GM12878 (cell line): ENCODE measurements at regions not wholly inside any gene's neighbourhood (a gene's known extent, or its start where the extent isn't known, plus 50 kb on each side); places are given as distances from the start of the nearest gene placed in this dataset.
"Not testable (repeated sequence)": the region's sequence is repeated elsewhere in the genome, so short reads cannot be mapped to it uniquely, and the experiment has no call there.

Experiments used
- ATAC-seq: fragments of 200-7000 bp; cut with Tn5 transposase; 3 replicates; pipeline ENCODE4 v1.9.1; 2020; ENCODE audit warnings: mild to moderate bottlenecking, moderate library complexity
- BruUV-seq: library from RNA; stranded (reverse); fragments of 400-500 nt; replicated peaks from 2 replicates; lab custom pipeline; 2021; lab: Mats Ljungman, UMichigan
- CTCF ChIA-PET: fragments of 300-600 bp; sonication (Branson Sonifier 250); formaldehyde crosslinking; extraction: SDS; loops from one replicate; lab custom pipeline; 2021; ENCODE audit warnings: inconsistent platforms; lab: Yijun Ruan, JAX
- POLR2A ChIA-PET: fragments of 350-600 bp; formaldehyde crosslinking; extraction: SDS; loops from one replicate; lab custom pipeline; 2021; ENCODE audit warnings: inconsistent platforms; lab: Charles Lee
- RAD21 ChIA-PET: fragments of 300-600 bp; sonication (Branson Sonifier 250); formaldehyde crosslinking; loops from one replicate; lab custom pipeline; 2023; ENCODE audit warnings: antibody characterized with exemption; ENCODE audit not compliant: unreplicated experiment; lab: Charles Lee
- SMC1A ChIA-PET: fragments of 300-600 bp; sonication (Branson Sonifier 250); formaldehyde crosslinking; loops from one replicate; lab custom pipeline; 2023; ENCODE audit not compliant: unreplicated experiment, uncharacterized antibody; lab: Charles Lee
- DNase-seq: peaks from one replicate; pipeline ENCODE4 v3.0.0-alpha.2; 2011; ENCODE audit warnings: low read depth, low spot score
- FAIRE-seq: peaks from 3 replicates; lab custom pipeline; 2011; peaks lifted over from hg19 to GRCh38; lab: Jason Lieb, UNC
- H2AFZ ChIP-seq: 2 replicates; pipeline ENCODE4 v1.6.0; 2011; ENCODE audit warnings: low read depth, low read length, control low read depth; ENCODE audit not compliant: control insufficient read depth
- H3K27ac ChIP-seq: 2 replicates; pipeline ENCODE4 v1.5.1; 2011; ENCODE audit warnings: control low read depth; ENCODE audit not compliant: control insufficient read depth, insufficient read depth
- H3K27me3 ChIP-seq, 2 experiments: replicated peaks in 1 of 2; 2 replicates each; pipeline versions ENCODE4 v1.6.0 to v1.6.1; 2011; ENCODE audit warnings: low read length in 1 of 2; ENCODE audit not compliant: control insufficient read depth in 2 of 2, insufficient read depth in 2 of 2
- H3K36me3 ChIP-seq, 2 experiments: 2 replicates each; pipeline ENCODE4 v1.5.1; 2011; ENCODE audit warnings: low read length in 1 of 2; ENCODE audit not compliant: control insufficient read depth in 2 of 2, insufficient read depth in 2 of 2
- H3K4me1 ChIP-seq: 2 replicates; pipeline ENCODE4 v1.6.1; 2011; ENCODE audit warnings: mild to moderate bottlenecking, low read length, moderate library complexity, mixed read lengths; ENCODE audit not compliant: control insufficient read depth, insufficient read depth
- H3K4me2 ChIP-seq: 2 replicates; pipeline ENCODE4 v1.6.0; 2011; ENCODE audit warnings: control low read depth; ENCODE audit not compliant: control insufficient read depth, insufficient read depth
- H3K4me3 ChIP-seq: fragments of 200-600 bp; sonication (generic); 2 replicates; pipeline ENCODE4 v1.5.1; 2016
- H3K79me2 ChIP-seq: 2 replicates; pipeline ENCODE4 v1.6.0; 2011; ENCODE audit warnings: low read length; ENCODE audit not compliant: control insufficient read depth, insufficient read depth
- H3K9ac ChIP-seq: 2 replicates; pipeline ENCODE4 v1.8.0; 2011; ENCODE audit warnings: low read length, control low read depth, mixed read lengths; ENCODE audit not compliant: control insufficient read depth, insufficient read depth
- H3K9me3 ChIP-seq: replicated peaks from 3 replicates; pipeline ENCODE4 v1.5.1; 2011; ENCODE audit warnings: mild to moderate bottlenecking, low read length; ENCODE audit not compliant: control insufficient read depth, insufficient read depth
- H4K20me1 ChIP-seq: 2 replicates; pipeline ENCODE4 v1.6.0; 2011; ENCODE audit not compliant: control insufficient read depth, insufficient read depth
- BRCA1 ChIP-seq: IDR thresholded peaks from 2 replicates; pipeline ENCODE4 v1.6.1; 2011; ENCODE audit warnings: low read depth, low read length, improper control_type of control experiment
- EGR1 ChIP-seq, 2 experiments: IDR thresholded peaks; 1 replicate in 1 of 2; 2 replicates in 1 of 2; pipeline ENCODE4 v1.6.1; 2011 to 2012; ENCODE audit warnings: low read depth in 2 of 2, low read length in 2 of 2, borderline replicate concordance in 1 of 2, mild to moderate bottlenecking in 1 of 2, moderate library complexity in 1 of 2
- ETV6 ChIP-seq, 2 experiments: fragments of 450-650 bp in 1 of 2; IDR thresholded peaks in 1 of 2; conservative IDR thresholded peaks in 1 of 2; 2 replicates each; pipeline ENCODE4 v1.6.1; 2014; ENCODE audit warnings: antibody characterized with exemption in 1 of 2, borderline replicate concordance in 1 of 2, low read depth in 1 of 2, mild to moderate bottlenecking in 1 of 2, moderate library complexity in 1 of 2
- SIX5 ChIP-seq: IDR thresholded peaks from 2 replicates; pipeline ENCODE4 v1.6.1; 2011; ENCODE audit warnings: mild to moderate bottlenecking, low read depth, low read length, moderate library complexity; ENCODE audit not compliant: severe bottlenecking
- WGBS: methylation state at CpG from one replicate; pipeline ENCODE4 v1.1.6; 2016; ENCODE audit warnings: low lambda C conversion rate; ENCODE audit not compliant: insufficient replicate concordance, insufficient coverage; ENCODE audit errors: missing lambda C conversion rate; 5-methylcytosine and 5-hydroxymethylcytosine counted together
- in situ Hi-C: fragments of 300-500 bp; cut with MboI; formaldehyde crosslinking; loops from 9 replicates; pipeline ENCODE4 v1.14.3; 2018; ENCODE audit warnings: mixed read lengths
- intact Hi-C: fragments of 100-400 bp; cut with micrococcal nuclease; formaldehyde crosslinking; loops from one replicate; pipeline ENCODE4 v1.14.2; 2022; ENCODE audit not compliant: unreplicated experiment

DNA sequence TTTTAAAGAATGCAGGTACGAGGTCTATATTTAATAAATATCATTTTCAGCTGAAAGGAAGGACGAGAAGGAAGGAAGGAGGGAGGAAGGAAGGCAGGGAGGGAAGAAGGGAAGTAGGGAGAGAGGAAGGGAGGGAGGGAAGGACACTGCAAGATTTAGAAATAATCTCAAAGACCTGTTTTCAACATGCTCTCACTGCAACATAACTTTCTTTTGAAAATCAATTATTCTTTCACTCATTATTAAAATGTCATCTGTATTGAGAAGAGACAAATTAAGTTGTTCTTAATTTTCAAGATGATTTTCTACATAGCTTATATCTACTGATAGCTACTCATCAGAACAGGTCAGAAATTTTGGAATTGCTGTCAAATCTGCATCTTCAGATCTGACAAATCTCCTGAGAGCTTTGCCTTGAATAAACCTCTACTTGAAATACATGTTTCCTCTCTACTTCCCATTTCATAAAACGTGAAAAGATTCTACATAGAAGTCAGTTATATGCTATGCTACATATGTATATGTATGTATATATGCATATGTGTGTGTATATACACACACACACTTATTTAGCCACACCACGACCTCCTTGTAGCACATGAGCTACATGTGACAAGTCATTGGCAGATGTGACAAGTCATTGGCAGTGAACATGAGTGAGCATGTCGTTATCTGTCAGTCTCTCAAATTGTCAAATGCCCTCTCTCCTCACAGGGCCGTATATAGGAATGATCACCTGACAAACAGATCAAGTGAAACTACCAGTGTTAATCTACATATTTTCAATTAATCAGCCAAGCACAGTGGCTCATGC, 241.6 kb downstream of the LY86 start:
- intact Hi-C loops, result no loop called here
- H3K36me3 ChIP-seq, result no peaks in the 10 kb centered on the region
- no peak overlapping the region for H2AFZ ChIP-seq
- H3K9ac ChIP-seq, result no peak overlapping the region
- no TSS peak for BruUV-seq
- no peak overlapping the region for H3K27ac ChIP-seq
- no peaks in the 10 kb centered on the region for H3K79me2 ChIP-seq
- FAIRE-seq (no peak), ATAC-seq (no peak), DNase-seq (no peak)
- TF ChIP-seq BRCA1 (no peak), SIX5 (no peak), EGR1 (IDR thresholded peaks at IDR 0.05; ENCODE audit: borderline replicate concordance in 1 of 2, low read depth in 2 of 2, low read length in 2 of 2) (no peak), ETV6 (conservative IDR thresholded peaks at IDR 0.05 in 1 of 2, IDR thresholded peaks at IDR 0.05 in 1 of 2; ENCODE audit: borderline replicate concordance in 1 of 2, low read depth in 1 of 2) (no peak)
- ChIA-PET CTCF (interaction anchor here (1.4 kb wide), 1 partner anchor 42 kb away, joined by 5 read pairs; no protein-coding TSS in a partner anchor), SMC1A (interaction anchor here (0.5 to 2.6 kb wide), 8 partner anchors 8 to 465 kb away, joined by 3 to 7 read pairs (median 4); no protein-coding TSS in a partner anchor), RAD21 (interaction anchor here (1.1 to 1.4 kb wide), 2 partner anchors 29 to 244 kb away, joined by 3 to 5 read pairs; no protein-coding TSS in a partner anchor), POLR2A (interaction anchor here (0.6 kb wide), 1 partner anchor 31 kb away, joined by 9 read pairs; no protein-coding TSS in a partner anchor)
- WGBS, result 14% methylated on average over 6 of the region's 6 CpGs
- H4K20me1 ChIP-seq, result no peaks in the 10 kb centered on the region
- H3K27me3 ChIP-seq, result no peaks in the 10 kb centered on the region
- H3K4me2 ChIP-seq, result no peak overlapping the region
- in situ Hi-C loops, result no loop called here
- H3K4me1 ChIP-seq, result peaks cover 9% of the 10 kb centered on the region
- H3K9me3 ChIP-seq, result no peaks in the 10 kb centered on the region
- no peak overlapping the region for H3K4me3 ChIP-seq

DNA sequence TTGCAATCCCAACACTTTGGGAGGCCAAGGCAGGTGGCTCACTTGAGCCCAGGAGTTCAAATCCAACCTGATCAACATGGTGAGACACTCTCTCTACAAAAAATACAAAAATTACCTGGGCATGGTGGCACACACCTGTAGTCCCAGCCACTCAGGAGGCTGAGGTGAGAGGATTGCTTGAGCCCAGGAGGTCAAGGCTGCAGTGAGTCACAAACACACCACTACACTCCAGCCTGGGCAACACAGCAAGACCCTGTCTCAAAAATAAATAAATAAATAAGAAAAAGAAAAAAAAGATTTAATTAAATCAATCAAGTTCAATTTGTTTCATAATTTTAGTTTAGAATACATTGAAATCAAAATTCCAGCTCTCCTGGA, 242.2 kb downstream of the LY86 start:
- H3K9me3 ChIP-seq, H3K4me1 ChIP-seq, H3K4me2 ChIP-seq, H3K9ac ChIP-seq, intact Hi-C loops, H3K27ac ChIP-seq, ATAC-seq, H3K27me3 ChIP-seq, H2AFZ ChIP-seq, FAIRE-seq, H3K4me3 ChIP-seq, DNase-seq, in situ Hi-C loops, H3K79me2 ChIP-seq, H3K36me3 ChIP-seq, H4K20me1 ChIP-seq, POLR2A ChIA-PET, BruUV-seq: not testable (repeated sequence)
- RAD21 ChIA-PET, result interaction anchor here (1.1 kb wide), 1 partner anchor 30 kb away, joined by 5 read pairs; no protein-coding TSS in a partner anchor
- CTCF ChIA-PET, result interaction anchor here (1.1 to 1.4 kb wide), 2 partner anchors 10 to 43 kb away, joined by 3 to 5 read pairs; no protein-coding TSS in a partner anchor
- SMC1A ChIA-PET, result interaction anchor here (0.7 to 2.6 kb wide), 5 partner anchors 9 to 120 kb away, joined by 3 to 7 read pairs (median 5); no protein-coding TSS in a partner anchor
